CD8-positive, alpha-beta memory T cell (primary cell): ENCODE measurements at regions not wholly inside any gene's neighbourhood (a gene's known extent, or its start where the extent isn't known, plus 50 kb on each side); places are given as distances from the start of the nearest gene placed in this dataset.

Experiments
- CTCF ChIA-PET: fragments of 350-600 bp; sonication (Branson Sonifier 250); formaldehyde crosslinking; loops from one replicate; lab custom pipeline; 2021; ENCODE audit warnings: antibody characterized with exemption; lab: Charles Lee
- POLR2A ChIA-PET: fragments of 350-600 bp; sonication (Branson Sonifier 250); formaldehyde crosslinking; loops from one replicate; lab custom pipeline; 2021; ENCODE audit warnings: antibody characterized with exemption; lab: Charles Lee
- DNase-seq, 5 donors: peaks; one replicate each; pipeline versions ENCODE4 v3.0.0 to v3.0.0-alpha.2; 2020 to 2022; ENCODE audit warnings: mixed read lengths in 1 of 5
- H3K27ac ChIP-seq: one replicate; pipeline ENCODE4 v1.7.0; 2013; ENCODE audit warnings: low read depth, mild to moderate bottlenecking, low read length, moderate library complexity
- H3K27me3 ChIP-seq: 2 replicates; pipeline ENCODE4 v1.7.0; 2013; ENCODE audit warnings: low read length, mild to moderate bottlenecking; ENCODE audit not compliant: insufficient read depth, poor library complexity, severe bottlenecking
- H3K36me3 ChIP-seq: 2 replicates; pipeline ENCODE4 v1.7.0; 2013; ENCODE audit warnings: mild to moderate bottlenecking, low read length, moderate library complexity; ENCODE audit not compliant: insufficient read depth
- H3K4me1 ChIP-seq: 2 replicates; pipeline ENCODE4 v1.7.0; 2013; ENCODE audit warnings: mild to moderate bottlenecking, low read length, moderate library complexity; ENCODE audit not compliant: insufficient read depth
- H3K4me3 ChIP-seq: 2 replicates; pipeline ENCODE4 v1.7.0; 2013; ENCODE audit warnings: mild to moderate bottlenecking, low read length
- H3K9me3 ChIP-seq: 2 replicates; pipeline ENCODE4 v1.7.0; 2013; ENCODE audit warnings: mild to moderate bottlenecking, low read length
- H3K27ac Mint-ChIP-seq, 8 donors: one replicate each; pipeline ENCODE4 v1.8.0; 2020 to 2021; ENCODE audit warnings: mixed read lengths in 8 of 8, mild to moderate bottlenecking in 6 of 8, inconsistent platforms in 3 of 8, moderate library complexity in 3 of 8
- H3K27me3 Mint-ChIP-seq, 2 donors: one replicate each; pipeline ENCODE4 v1.8.0; 2020 to 2021; ENCODE audit warnings: mixed read lengths in 2 of 2, mild to moderate bottlenecking in 1 of 2, moderate library complexity in 1 of 2
- H3K36me3 Mint-ChIP-seq, 3 donors: one replicate each; pipeline ENCODE4 v1.8.0; 2020 to 2021; ENCODE audit warnings: mixed read lengths in 3 of 3, inconsistent platforms in 1 of 3, mild to moderate bottlenecking in 1 of 3
- H3K4me1 Mint-ChIP-seq, 3 donors: one replicate each; pipeline ENCODE4 v1.8.0; 2020 to 2021; ENCODE audit warnings: mixed read lengths in 3 of 3, inconsistent platforms in 1 of 3, mild to moderate bottlenecking in 1 of 3
- H3K4me3 Mint-ChIP-seq, 7 donors: one replicate each; pipeline ENCODE4 v1.8.0; 2020 to 2021; ENCODE audit warnings: mixed read lengths in 7 of 7, mild to moderate bottlenecking in 6 of 7, moderate library complexity in 4 of 7, inconsistent platforms in 2 of 7
- H3K9me3 Mint-ChIP-seq, 5 donors: one replicate each; pipeline ENCODE4 v1.8.0; 2020 to 2022; ENCODE audit warnings: mixed read lengths in 5 of 5, mild to moderate bottlenecking in 3 of 5, moderate library complexity in 2 of 5, inconsistent platforms in 1 of 5

- Histone ChIP-seq H3K27me3 (no peaks in the 10 kb centered on the region), H3K36me3 (no peaks in the 10 kb centered on the region), H3K4me3 (no peak overlapping the region), H3K27ac (no peak overlapping the region), H3K9me3 (no peaks in the 10 kb centered on the region), H3K4me1 (no peaks in the 10 kb centered on the region)
- H3K27ac Mint-ChIP-seq = peak overlapping the region in 1 of 8 donors; percentile 7
- peaks cover 4 to 17% (median 14%) of the 10 kb centered on the region in 3 donors for H3K36me3 Mint-ChIP-seq
- H3K4me1 Mint-ChIP-seq = no peaks in the 10 kb centered on the region
- no peaks in the 10 kb centered on the region for H3K27me3 Mint-ChIP-seq
- POLR2A ChIA-PET = no interaction called here
- CTCF ChIA-PET = no interaction called here
- DNase-seq = no peak
- no peaks in the 10 kb centered on the region for H3K9me3 Mint-ChIP-seq
- no peak overlapping the region for H3K4me3 Mint-ChIP-seq
Measured at GRCh38 chr22:26800858-26801257, 143.5 kb downstream of the MIAT start.

- H3K27ac Mint-ChIP-seq = no peak overlapping the region
- no peak overlapping the region for H3K4me3 ChIP-seq
- H3K36me3 Mint-ChIP-seq = peaks cover 3 to 20% (median 14%) of the 10 kb centered on the region in 3 donors
- H3K9me3 Mint-ChIP-seq = no peaks in the 10 kb centered on the region
- POLR2A ChIA-PET = no interaction called here
- H3K4me1 Mint-ChIP-seq = no peaks in the 10 kb centered on the region
- no peak overlapping the region for H3K4me3 Mint-ChIP-seq
- H3K27me3 Mint-ChIP-seq = no peaks in the 10 kb centered on the region
- H3K9me3 ChIP-seq = no peaks in the 10 kb centered on the region
- no peak overlapping the region for H3K27ac ChIP-seq
- no peaks in the 10 kb centered on the region for H3K27me3 ChIP-seq
- no peaks in the 10 kb centered on the region for H3K36me3 ChIP-seq
- CTCF ChIA-PET = no interaction called here
- no peaks in the 10 kb centered on the region for H3K4me1 ChIP-seq
- DNase-seq = no peak
Measured at GRCh38 chr22:26801449-26801848, 144.1 kb downstream of the MIAT start.

GRCh38 chr22:26804315-26804714 is 146.9 kb downstream of the MIAT start:
- Mint-ChIP-seq H3K4me1 (no peaks in the 10 kb centered on the region), H3K4me3 (no peak overlapping the region), H3K27ac (peak overlapping the region in 1 of 8 donors; percentile 36), H3K36me3 (peaks cover 5 to 16% (median 7%) of the 10 kb centered on the region in 3 donors), H3K27me3 (no peaks in the 10 kb centered on the region), H3K9me3 (no peaks in the 10 kb centered on the region)
- Histone ChIP-seq H3K27me3 (no peaks in the 10 kb centered on the region), H3K36me3 (no peaks in the 10 kb centered on the region), H3K9me3 (no peaks in the 10 kb centered on the region), H3K27ac (no peak overlapping the region), H3K4me1 (no peaks in the 10 kb centered on the region), H3K4me3 (no peak overlapping the region)
- no peak for DNase-seq
- POLR2A ChIA-PET = no interaction called here
- CTCF ChIA-PET = no interaction called here

- H3K4me3 Mint-ChIP-seq = no peak overlapping the region
- peaks cover 5 to 13% (median 7%) of the 10 kb centered on the region in 3 donors for H3K36me3 Mint-ChIP-seq
- H3K9me3 Mint-ChIP-seq = no peaks in the 10 kb centered on the region
- Histone ChIP-seq H3K27ac (no peak overlapping the region), H3K9me3 (no peaks in the 10 kb centered on the region), H3K27me3 (no peaks in the 10 kb centered on the region), H3K36me3 (no peaks in the 10 kb centered on the region), H3K4me3 (no peak overlapping the region), H3K4me1 (no peaks in the 10 kb centered on the region)
- POLR2A ChIA-PET = no interaction called here
- no peak for DNase-seq
- CTCF ChIA-PET = no interaction called here
- H3K27me3 Mint-ChIP-seq = no peaks in the 10 kb centered on the region
- H3K4me1 Mint-ChIP-seq = no peaks in the 10 kb centered on the region
- H3K27ac Mint-ChIP-seq = no peak overlapping the region
Measured at GRCh38 chr22:26804911-26805539, 147.6 kb downstream of the MIAT start.

GRCh38 chr22:26806445-26807175 is 149.2 kb downstream of the MIAT start:
- Histone ChIP-seq H3K36me3 (no peaks in the 10 kb centered on the region), H3K9me3 (no peaks in the 10 kb centered on the region), H3K4me1 (no peaks in the 10 kb centered on the region), H3K27me3 (no peaks in the 10 kb centered on the region), H3K4me3 (no peak overlapping the region), H3K27ac (no peak overlapping the region)
- ChIA-PET CTCF (no interaction called here), POLR2A (no interaction called here)
- no peak for DNase-seq
- Mint-ChIP-seq H3K4me1 (no peaks in the 10 kb centered on the region), H3K27ac (no peak overlapping the region), H3K36me3 (peaks cover 5 to 7% (median 7%) of the 10 kb centered on the region in 3 donors), H3K9me3 (no peaks in the 10 kb centered on the region), H3K4me3 (no peak overlapping the region), H3K27me3 (no peaks in the 10 kb centered on the region)

- CTCF ChIA-PET = no interaction called here
- H3K4me3 Mint-ChIP-seq = no peak overlapping the region
- POLR2A ChIA-PET = no interaction called here
Measured at GRCh38 chr22:26811647-26811992, 154.2 kb downstream of the MIAT start.

GRCh38 chr22:26812731-26813130 is 155.3 kb downstream of the MIAT start:
- ChIA-PET POLR2A (no interaction called here), CTCF (no interaction called here)
- Histone ChIP-seq H3K36me3 (no peaks in the 10 kb centered on the region), H3K4me1 (no peaks in the 10 kb centered on the region), H3K9me3 (peaks cover 4% of the 10 kb centered on the region), H3K27me3 (no peaks in the 10 kb centered on the region), H3K27ac (no peak overlapping the region), H3K4me3 (no peak overlapping the region)
- DNase-seq = no peak
- peaks cover 15 to 34% (median 17%) of the 10 kb centered on the region in 3 donors for H3K36me3 Mint-ChIP-seq
- no peaks in the 10 kb centered on the region for H3K27me3 Mint-ChIP-seq
- peaks cover under 1 to 9% (median 6%) of the 10 kb centered on the region in 5 donors for H3K9me3 Mint-ChIP-seq
- H3K27ac Mint-ChIP-seq = no peak overlapping the region
- no peak overlapping the region for H3K4me3 Mint-ChIP-seq
- H3K4me1 Mint-ChIP-seq = no peaks in the 10 kb centered on the region

More at GRCh38 chr22:26811647-26811992, 154.2 kb downstream of the MIAT start:
- H3K36me3 ChIP-seq = no peaks in the 10 kb centered on the region
- Mint-ChIP-seq H3K36me3 (peaks cover 10 to 25% (median 15%) of the 10 kb centered on the region in 3 donors), H3K27me3 (no peaks in the 10 kb centered on the region), H3K4me1 (no peaks in the 10 kb centered on the region), H3K9me3 (peaks cover 0 to 3% (median 0%) of the 10 kb centered on the region in 5 donors), H3K27ac (no peak overlapping the region)
- H3K27me3 ChIP-seq = no peaks in the 10 kb centered on the region
- H3K9me3 ChIP-seq = no peaks in the 10 kb centered on the region
- no peaks in the 10 kb centered on the region for H3K4me1 ChIP-seq
- H3K27ac ChIP-seq = no peak overlapping the region
- DNase-seq = no peak
- H3K4me3 ChIP-seq = no peak overlapping the region

GRCh38 chr22:26816726-26817125 is 159.3 kb downstream of the MIAT start:
- no peaks in the 10 kb centered on the region for H3K27me3 Mint-ChIP-seq
- POLR2A ChIA-PET = no interaction called here
- H3K4me1 ChIP-seq = no peaks in the 10 kb centered on the region

More at GRCh38 chr22:26816726-26817125, 159.3 kb downstream of the MIAT start:
- no peaks in the 10 kb centered on the region for H3K27me3 ChIP-seq
- peaks cover 9 to 16% (median 13%) of the 10 kb centered on the region in 5 donors for H3K9me3 Mint-ChIP-seq
- H3K4me3 Mint-ChIP-seq = no peak overlapping the region
- H3K4me3 ChIP-seq = no peak overlapping the region
- no peaks in the 10 kb centered on the region for H3K36me3 ChIP-seq
- CTCF ChIA-PET = no interaction called here
- no peak for DNase-seq
- no peak overlapping the region for H3K27ac ChIP-seq
- H3K36me3 Mint-ChIP-seq = peaks cover 23 to 45% (median 25%) of the 10 kb centered on the region in 3 donors
- H3K27ac Mint-ChIP-seq = no peak overlapping the region
- no peaks in the 10 kb centered on the region for H3K4me1 Mint-ChIP-seq
- H3K9me3 ChIP-seq = peaks cover 7% of the 10 kb centered on the region
